ENCODE measurements at regions not wholly inside any gene's neighbourhood (a gene's known extent, or its start where the extent isn't known, plus 50 kb on each side); places are given as distances from the start of the nearest gene placed in this dataset.
A peak's percentile ranks its signal among the peaks of the same experiment; 100 is the strongest.

DNA sequence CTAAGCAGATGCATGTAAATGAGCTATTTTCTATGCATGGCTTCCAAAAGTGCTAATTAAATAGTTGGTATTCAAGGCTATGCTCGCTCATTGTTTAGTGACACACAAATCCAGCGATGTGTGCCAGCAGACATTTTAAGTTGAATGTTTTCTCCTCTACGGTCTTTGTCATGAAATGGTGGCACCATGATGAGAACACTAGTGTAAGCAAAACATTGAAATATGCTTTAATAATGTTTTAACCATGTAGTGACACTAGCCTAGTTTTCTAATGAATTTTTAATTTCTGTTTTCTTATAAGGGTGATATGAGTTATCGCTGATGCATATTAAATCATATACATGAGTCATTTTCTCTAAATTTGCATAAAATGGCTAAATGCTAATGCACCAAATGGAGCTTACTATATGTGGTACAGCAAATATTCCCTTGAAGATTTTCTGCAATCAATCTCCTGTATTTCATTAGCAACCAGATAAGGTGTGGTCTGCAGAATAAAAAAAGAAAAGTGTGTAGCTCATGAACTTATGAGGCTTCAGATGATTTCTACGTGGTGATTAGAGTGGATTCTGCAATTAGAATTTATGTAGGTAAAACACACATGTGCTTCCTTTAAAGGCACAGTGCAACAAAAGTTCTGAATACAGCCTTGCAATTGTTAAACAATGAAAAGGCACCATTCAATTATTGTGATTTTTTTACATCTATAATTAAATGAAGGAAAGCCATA is 226.6 kb downstream of the MEF2C start:
- TF ChIP-seq, protein P1, sequence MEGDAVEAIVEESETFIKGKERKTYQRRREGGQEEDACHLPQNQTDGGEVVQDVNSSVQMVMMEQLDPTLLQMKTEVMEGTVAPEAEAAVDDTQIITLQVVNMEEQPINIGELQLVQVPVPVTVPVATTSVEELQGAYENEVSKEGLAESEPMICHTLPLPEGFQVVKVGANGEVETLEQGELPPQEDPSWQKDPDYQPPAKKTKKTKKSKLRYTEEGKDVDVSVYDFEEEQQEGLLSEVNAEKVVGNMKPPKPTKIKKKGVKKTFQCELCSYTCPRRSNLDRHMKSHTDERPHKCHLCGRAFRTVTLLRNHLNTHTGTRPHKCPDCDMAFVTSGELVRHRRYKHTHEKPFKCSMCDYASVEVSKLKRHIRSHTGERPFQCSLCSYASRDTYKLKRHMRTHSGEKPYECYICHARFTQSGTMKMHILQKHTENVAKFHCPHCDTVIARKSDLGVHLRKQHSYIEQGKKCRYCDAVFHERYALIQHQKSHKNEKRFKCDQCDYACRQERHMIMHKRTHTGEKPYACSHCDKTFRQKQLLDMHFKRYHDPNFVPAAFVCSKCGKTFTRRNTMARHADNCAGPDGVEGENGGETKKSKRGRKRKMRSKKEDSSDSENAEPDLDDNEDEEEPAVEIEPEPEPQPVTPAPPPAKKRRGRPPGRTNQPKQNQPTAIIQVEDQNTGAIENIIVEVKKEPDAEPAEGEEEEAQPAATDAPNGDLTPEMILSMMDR (IDR thresholded peaks at IDR 0.05; ENCODE audit: poor library complexity, severe bottlenecking), result no peak
- TF ChIP-seq POLR2AphosphoS5 (IDR thresholded peaks at IDR 0.05) (peak; percentile 16), TAF1 (IDR thresholded peaks at IDR 0.05; ENCODE audit: low read depth) (no peak), EZH2 (IDR thresholded peaks at IDR 0.05; ENCODE audit: borderline replicate concordance, insufficient read depth, low read length, poor library complexity, severe bottlenecking) (no peak), SMC3 (conservative IDR thresholded peaks at IDR 0.05; ENCODE audit: poor library complexity) (no peak), EP300 (conservative IDR thresholded peaks at IDR 0.05; ENCODE audit: poor library complexity, severe bottlenecking) (no peak), MXI1 (conservative IDR thresholded peaks at IDR 0.05; ENCODE audit: poor library complexity, severe bottlenecking) (no peak)
- TF ChIP-seq, protein P2, sequence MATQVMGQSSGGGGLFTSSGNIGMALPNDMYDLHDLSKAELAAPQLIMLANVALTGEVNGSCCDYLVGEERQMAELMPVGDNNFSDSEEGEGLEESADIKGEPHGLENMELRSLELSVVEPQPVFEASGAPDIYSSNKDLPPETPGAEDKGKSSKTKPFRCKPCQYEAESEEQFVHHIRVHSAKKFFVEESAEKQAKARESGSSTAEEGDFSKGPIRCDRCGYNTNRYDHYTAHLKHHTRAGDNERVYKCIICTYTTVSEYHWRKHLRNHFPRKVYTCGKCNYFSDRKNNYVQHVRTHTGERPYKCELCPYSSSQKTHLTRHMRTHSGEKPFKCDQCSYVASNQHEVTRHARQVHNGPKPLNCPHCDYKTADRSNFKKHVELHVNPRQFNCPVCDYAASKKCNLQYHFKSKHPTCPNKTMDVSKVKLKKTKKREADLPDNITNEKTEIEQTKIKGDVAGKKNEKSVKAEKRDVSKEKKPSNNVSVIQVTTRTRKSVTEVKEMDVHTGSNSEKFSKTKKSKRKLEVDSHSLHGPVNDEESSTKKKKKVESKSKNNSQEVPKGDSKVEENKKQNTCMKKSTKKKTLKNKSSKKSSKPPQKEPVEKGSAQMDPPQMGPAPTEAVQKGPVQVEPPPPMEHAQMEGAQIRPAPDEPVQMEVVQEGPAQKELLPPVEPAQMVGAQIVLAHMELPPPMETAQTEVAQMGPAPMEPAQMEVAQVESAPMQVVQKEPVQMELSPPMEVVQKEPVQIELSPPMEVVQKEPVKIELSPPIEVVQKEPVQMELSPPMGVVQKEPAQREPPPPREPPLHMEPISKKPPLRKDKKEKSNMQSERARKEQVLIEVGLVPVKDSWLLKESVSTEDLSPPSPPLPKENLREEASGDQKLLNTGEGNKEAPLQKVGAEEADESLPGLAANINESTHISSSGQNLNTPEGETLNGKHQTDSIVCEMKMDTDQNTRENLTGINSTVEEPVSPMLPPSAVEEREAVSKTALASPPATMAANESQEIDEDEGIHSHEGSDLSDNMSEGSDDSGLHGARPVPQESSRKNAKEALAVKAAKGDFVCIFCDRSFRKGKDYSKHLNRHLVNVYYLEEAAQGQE (IDR thresholded peaks at IDR 0.05; ENCODE audit: borderline replicate concordance), result peak; percentile 27

Measured in neural cell (in vitro differentiated cells).